NT2/D1 (cell line): ENCODE measurements at regions not wholly inside any gene's neighbourhood (a gene's known extent, or its start where the extent isn't known, plus 50 kb on each side); places are given as distances from the start of the nearest gene placed in this dataset.
"Not testable (repeated sequence)": the region's sequence is repeated elsewhere in the genome, so short reads cannot be mapped to it uniquely, and the experiment has no call there.

Experiments
- DNase-seq: peaks from one replicate; pipeline ENCODE4 v3.0.0-alpha.2; 2011; ENCODE audit warnings: low read depth, low spot score
- H3K27me3 ChIP-seq: 2 replicates; pipeline ENCODE4 v1.6.0; 2011; ENCODE audit warnings: mild to moderate bottlenecking; ENCODE audit not compliant: insufficient read length, insufficient read depth
- H3K36me3 ChIP-seq: 2 replicates; pipeline ENCODE4 v1.6.1; 2011; ENCODE audit warnings: mild to moderate bottlenecking, low read length, mixed read lengths; ENCODE audit not compliant: insufficient read depth, insufficient read length
- H3K4me1 ChIP-seq: 2 replicates; pipeline ENCODE4 v1.5.1; 2011; ENCODE audit not compliant: insufficient read depth, insufficient read length
- H3K4me3 ChIP-seq: 2 replicates; pipeline ENCODE4 v1.5.1; 2011; ENCODE audit warnings: low read depth; ENCODE audit not compliant: insufficient read length
- H3K9ac ChIP-seq: 2 replicates; pipeline ENCODE4 v1.6.0; 2011; ENCODE audit warnings: low read depth; ENCODE audit not compliant: insufficient read length
- H3K9me3 ChIP-seq: 2 replicates; pipeline ENCODE4 v1.5.1; 2011; ENCODE audit warnings: mild to moderate bottlenecking, low read length; ENCODE audit not compliant: insufficient read depth
- SUZ12 ChIP-seq: IDR thresholded peaks from 2 replicates; pipeline ENCODE4 v1.6.1; 2011; ENCODE audit not compliant: insufficient read length, insufficient read depth; ENCODE audit errors: extremely low read depth
- YY1 ChIP-seq: IDR thresholded peaks from 2 replicates; pipeline ENCODE4 v1.6.1; 2011; ENCODE audit not compliant: insufficient read length, insufficient read depth
- ZNF274 ChIP-seq: IDR thresholded peaks from 2 replicates; pipeline ENCODE4 v1.6.1; 2011; ENCODE audit warnings: mild to moderate bottlenecking, low read depth, low read length

DNA sequence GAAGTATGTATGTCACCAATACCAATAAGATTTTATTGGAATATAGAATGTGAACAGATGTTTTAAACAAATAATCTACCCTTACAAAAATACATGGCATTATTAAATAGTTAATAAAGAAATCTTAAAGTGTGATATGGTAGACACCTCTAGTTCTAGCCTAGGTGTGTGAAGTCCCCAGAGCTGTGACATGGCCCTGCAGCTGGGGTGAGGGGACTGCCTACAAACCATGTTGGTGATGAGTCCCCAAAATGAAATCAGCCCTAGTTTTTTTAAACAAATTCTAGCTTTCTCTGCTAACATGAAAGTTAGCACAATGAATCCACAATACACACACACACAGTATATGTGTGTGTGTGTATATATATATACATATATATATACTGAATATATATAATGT is 195.1 kb upstream of the RPS23 start:
- H3K36me3 ChIP-seq = no peaks in the 10 kb centered on the region
- no peak overlapping the region for H3K9ac ChIP-seq
- H3K27me3 ChIP-seq = no peaks in the 10 kb centered on the region
- DNase-seq = no peak
- H3K4me1 ChIP-seq = no peaks in the 10 kb centered on the region
- H3K9me3 ChIP-seq = no peaks in the 10 kb centered on the region
- TF ChIP-seq SUZ12 (no peak), YY1 (no peak), ZNF274 (no peak)
- no peak overlapping the region for H3K4me3 ChIP-seq

- H3K4me3 ChIP-seq = no peak overlapping the region
- no peaks in the 10 kb centered on the region for H3K36me3 ChIP-seq
- no peaks in the 10 kb centered on the region for H3K4me1 ChIP-seq
- no peak for DNase-seq
- no peak overlapping the region for H3K9ac ChIP-seq
- no peak for TF ChIP-seq SUZ12
- TF ChIP-seq YY1 = no peak
- no peak for TF ChIP-seq ZNF274
- no peaks in the 10 kb centered on the region for H3K9me3 ChIP-seq
- no peaks in the 10 kb centered on the region for H3K27me3 ChIP-seq
These were observed 192.2 kb upstream of the RPS23 start for GRCh38 chr5:82470185-82470994.

DNA sequence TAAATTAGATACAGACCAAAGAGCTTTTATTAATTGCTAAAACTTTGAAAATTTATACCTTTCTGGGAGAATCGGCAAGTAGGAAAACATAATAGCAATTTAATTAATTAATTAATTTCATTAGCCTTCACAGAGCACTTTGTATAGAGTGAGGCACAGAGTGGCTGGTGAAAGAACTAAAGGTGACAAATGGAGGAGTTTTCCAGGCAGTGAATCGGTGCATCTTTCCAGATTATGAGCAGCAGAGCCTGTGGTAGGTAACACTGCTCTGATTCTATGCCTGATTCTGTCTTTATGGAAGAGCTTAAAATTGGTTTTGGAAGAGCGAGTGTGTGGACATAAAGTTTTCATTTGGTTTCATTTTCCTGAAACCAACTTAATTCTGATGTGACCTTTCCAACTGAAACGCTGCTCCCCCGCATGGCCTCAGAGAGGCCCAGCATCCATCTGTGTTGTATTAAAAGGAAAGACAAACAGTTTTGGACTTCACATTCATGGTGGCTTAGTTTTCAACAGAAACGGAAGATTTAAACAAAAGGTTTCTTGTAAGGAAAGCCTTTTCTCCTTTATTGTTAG is 188.9 kb upstream of the RPS23 start:
- Histone ChIP-seq H3K4me1 (no peaks in the 10 kb centered on the region), H3K4me3 (no peak overlapping the region), H3K36me3 (no peaks in the 10 kb centered on the region), H3K9me3 (no peaks in the 10 kb centered on the region), H3K9ac (no peak overlapping the region), H3K27me3 (no peaks in the 10 kb centered on the region)
- DNase-seq = no peak
- TF ChIP-seq ZNF274 = no peak

- Histone ChIP-seq H3K9me3 (no peaks in the 10 kb centered on the region), H3K4me1 (no peaks in the 10 kb centered on the region), H3K9ac (no peak overlapping the region), H3K36me3 (no peaks in the 10 kb centered on the region), H3K27me3 (no peaks in the 10 kb centered on the region), H3K4me3 (no peak overlapping the region)
- no peak for TF ChIP-seq YY1
- TF ChIP-seq SUZ12 = no peak
- TF ChIP-seq ZNF274 = no peak
- no peak for DNase-seq
These were observed 187.1 kb upstream of the RPS23 start for GRCh38 chr5:82465235-82465634.

DNA sequence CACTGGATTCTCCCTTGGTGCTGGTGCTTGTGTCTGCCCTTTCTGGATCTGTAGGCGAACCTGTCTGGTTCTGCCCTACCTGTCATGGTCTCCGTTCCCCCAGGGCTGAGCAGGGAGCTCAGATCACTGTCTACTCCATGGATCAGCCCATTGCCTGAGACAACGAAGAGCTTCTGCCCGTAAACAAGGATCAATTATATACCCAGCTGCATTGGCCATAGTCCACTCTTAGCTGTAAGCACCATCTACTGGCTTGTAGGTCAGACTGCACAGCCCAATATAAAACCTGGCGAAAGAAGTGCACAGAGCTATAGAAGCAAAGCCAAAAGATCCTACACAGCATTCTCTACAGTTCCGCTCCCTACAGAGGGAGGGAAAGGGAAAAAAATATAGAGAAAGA is 181.5 kb upstream of the RPS23 start:
- no peaks in the 10 kb centered on the region for H3K36me3 ChIP-seq
- TF ChIP-seq ZNF274 = no peak
- no peak for TF ChIP-seq SUZ12
- no peak for TF ChIP-seq YY1
- DNase-seq = no peak
- H3K27me3 ChIP-seq = no peaks in the 10 kb centered on the region
- no peak overlapping the region for H3K4me3 ChIP-seq
- H3K9ac ChIP-seq = no peak overlapping the region
- H3K4me1 ChIP-seq = no peaks in the 10 kb centered on the region
- peaks cover 13% of the 10 kb centered on the region; the same call in 1 of the 2 replicates for H3K9me3 ChIP-seq

- H3K9me3 ChIP-seq = peaks cover 13% of the 10 kb centered on the region; the same call in 1 of the 2 replicates
- not testable (repeated sequence) for H3K27me3 ChIP-seq, DNase-seq, H3K4me1 ChIP-seq, H3K4me3 ChIP-seq, H3K9ac ChIP-seq, H3K36me3 ChIP-seq
These were observed 177.2 kb upstream of the RPS23 start for GRCh38 chr5:82455317-82455716.

DNA sequence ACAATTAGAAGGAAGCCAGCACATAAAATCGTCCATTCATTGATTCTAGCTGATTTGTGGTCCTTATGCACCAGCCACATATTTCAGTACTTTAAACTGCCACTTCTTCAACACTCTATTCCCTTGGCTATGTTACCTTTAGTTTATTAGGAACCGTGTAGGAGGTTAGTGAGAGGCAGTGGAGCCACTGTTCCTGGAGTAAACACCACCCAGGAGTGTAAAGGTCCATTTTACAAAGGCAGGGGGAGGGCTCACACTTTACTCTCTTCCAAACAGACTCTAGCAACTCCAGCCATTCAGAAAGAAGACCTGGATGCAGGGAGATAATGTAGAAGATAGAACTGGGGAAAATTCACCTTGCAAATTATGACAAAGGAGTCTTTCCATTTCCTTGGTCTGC is 170.2 kb upstream of the RPS23 start:
- Histone ChIP-seq H3K36me3 (no peaks in the 10 kb centered on the region), H3K9ac (no peak overlapping the region), H3K9me3 (no peaks in the 10 kb centered on the region), H3K4me3 (no peak overlapping the region), H3K27me3 (no peaks in the 10 kb centered on the region), H3K4me1 (no peaks in the 10 kb centered on the region)
- TF ChIP-seq SUZ12 = no peak
- TF ChIP-seq YY1 = no peak
- no peak for TF ChIP-seq ZNF274
- DNase-seq = no peak

DNA sequence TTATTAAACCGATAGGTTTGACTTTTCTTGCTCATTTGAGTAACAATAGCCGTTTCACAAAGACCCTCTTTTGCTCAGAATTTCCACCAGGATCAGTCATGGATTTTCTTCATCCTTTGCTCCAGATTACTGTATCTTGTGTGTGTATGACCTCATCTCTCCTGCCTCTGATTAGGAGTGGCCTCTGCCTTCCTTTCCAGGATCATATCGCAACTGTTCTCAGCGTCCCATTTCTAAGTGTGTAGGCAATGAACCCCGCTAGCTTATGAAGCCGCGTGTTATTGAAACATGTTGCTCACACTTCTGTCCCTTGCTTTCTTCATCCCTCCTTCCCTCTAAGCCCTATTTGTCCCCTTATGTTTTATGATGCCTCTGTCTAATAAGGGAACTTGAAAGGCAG is 169.8 kb upstream of the RPS23 start:
- Histone ChIP-seq H3K4me1 (no peaks in the 10 kb centered on the region), H3K27me3 (no peaks in the 10 kb centered on the region), H3K9me3 (no peaks in the 10 kb centered on the region), H3K36me3 (no peaks in the 10 kb centered on the region), H3K9ac (no peak overlapping the region), H3K4me3 (no peak overlapping the region)
- no peak for DNase-seq
- no peak for TF ChIP-seq YY1
